G401 (cell line): ENCODE measurements at regions not wholly inside any gene's neighbourhood (a gene's known extent, or its start where the extent isn't known, plus 50 kb on each side); places are given as distances from the start of the nearest gene placed in this dataset.

Experiments
- DNase-seq: peaks from one replicate; pipeline ENCODE4 v3.0.0-alpha.2; 2015; ENCODE audit warnings: low spot score
- in situ Hi-C: cut with HindIII; loops from 2 replicates; pipeline ENCODE4 v1.10.0; 2016; ENCODE audit warnings: low sequenced_read_pairs, mixed read lengths

DNA sequence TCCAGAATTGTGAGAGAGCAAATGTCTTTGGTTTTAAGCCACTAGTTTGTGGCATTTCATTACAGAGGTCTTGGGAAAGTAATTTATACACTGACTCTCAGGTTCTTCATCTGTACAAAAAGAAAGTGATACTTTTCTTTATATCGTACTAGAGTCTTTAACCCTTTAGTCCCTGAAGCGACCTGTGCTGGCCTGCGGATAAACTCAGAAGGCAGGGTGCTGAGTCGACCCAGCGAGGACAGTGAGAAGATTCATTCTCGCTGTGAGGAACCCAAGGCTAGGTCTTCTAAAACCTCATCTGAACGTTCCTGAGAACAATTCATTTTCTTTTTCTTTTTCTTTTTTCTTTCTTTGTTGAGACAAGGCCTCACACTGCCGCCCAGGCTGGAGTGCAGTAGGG, 514.2 kb upstream of the MGMT start:
- no peak for DNase-seq
- in situ Hi-C loops, result no loop called here

DNA sequence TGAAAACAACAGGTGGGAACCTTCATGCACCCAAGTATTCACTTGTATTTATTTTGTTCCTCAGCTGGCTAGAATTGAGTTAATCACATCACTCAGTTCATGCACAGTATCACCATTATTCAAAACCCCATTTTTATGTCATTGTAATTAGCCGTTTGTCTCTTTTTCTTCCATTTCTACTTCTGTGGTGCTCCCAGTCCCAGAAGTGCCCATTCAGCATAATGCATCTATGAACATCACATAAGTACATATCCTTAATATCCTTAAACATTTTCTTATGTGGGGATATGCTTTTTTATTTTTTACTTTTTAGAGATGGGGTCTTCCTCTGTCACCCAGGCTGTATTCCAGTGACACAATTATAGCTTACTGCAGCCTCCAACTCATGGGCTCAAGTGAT, 510.9 kb upstream of the MGMT start:
- DNase-seq, result no peak
- in situ Hi-C loops, result no loop called here

DNA sequence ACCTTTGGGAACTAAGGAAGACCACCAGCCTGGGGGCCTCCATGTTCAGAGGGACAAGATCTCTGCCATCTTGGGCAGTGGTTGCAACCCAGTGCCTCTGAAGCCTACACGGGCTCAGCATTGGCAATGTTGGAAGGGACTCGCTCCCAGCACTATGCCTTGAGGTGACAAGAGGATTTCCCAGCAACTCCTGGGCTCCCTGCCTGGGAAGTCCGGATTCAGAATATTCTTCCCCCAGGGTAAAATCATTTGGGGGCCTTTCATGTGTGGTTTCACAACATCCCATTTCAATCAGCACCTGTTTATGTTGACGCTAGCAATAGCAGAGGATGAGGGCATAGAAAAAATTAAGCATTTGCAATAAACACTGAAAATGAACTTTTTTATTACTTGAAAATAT, 509.8 kb upstream of the MGMT start:
- in situ Hi-C loops, result no loop called here
- no peak for DNase-seq

DNA sequence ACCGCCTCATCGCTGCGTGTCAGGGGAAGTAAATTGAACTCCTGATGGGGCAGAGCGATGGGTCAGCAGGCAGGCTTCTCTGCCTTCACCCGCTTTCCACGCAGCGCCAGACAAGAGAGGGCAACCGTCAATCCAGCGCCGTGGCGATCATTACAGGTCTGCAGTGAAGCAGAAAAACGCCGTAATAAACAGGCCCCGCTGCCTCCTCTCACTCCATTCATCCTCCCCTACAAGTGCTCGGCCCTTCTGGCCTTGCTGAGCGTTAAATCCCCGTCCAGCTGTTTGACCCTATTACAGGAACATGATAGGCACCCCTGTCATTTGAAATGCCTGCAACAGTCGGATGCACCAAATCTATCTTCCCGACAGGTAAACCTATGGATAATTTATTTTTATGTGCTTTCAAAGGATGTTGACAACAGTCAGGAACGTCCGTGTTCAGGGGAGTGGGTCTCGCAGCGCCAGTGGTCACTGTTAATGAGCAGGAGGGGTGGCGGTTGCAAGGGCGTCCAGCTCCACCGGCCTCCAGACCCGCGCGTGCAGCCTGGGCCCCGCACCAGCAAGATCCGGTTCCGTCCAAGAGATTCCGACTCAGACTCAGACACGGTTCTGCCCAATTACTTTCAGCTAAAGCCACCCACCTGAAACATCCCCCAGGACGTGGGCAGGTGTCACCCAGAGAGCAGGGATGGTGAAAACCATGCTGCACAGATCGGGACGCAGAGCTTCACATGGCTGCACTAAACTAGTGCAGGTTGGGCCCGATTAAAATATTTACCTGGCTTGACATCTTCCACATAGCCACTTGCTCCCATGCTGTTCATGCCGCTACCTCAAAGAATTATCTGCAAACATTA, 508.0 kb upstream of the MGMT start:
- in situ Hi-C loops, result no loop called here
- DNase-seq, result no peak

DNA sequence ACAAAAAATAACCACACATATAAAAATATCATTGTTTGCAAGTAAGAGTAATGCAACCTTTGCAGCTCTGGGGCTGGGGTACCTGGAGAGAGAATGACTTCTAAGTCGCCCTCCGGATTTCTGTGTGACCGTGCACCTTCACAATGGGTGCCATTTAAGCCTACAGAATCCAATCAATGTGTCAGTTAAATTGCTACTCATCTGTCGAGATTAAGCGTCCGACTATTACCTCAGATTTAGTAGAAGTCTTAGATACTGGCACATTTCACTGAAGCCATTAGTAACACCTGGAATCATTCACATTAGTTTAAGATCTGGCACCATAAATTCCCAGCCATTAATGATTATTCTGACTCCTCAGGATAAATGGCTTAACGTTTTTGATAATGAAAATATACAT, 507.3 kb upstream of the MGMT start:
- in situ Hi-C loops, result no loop called here
- no peak for DNase-seq

DNA sequence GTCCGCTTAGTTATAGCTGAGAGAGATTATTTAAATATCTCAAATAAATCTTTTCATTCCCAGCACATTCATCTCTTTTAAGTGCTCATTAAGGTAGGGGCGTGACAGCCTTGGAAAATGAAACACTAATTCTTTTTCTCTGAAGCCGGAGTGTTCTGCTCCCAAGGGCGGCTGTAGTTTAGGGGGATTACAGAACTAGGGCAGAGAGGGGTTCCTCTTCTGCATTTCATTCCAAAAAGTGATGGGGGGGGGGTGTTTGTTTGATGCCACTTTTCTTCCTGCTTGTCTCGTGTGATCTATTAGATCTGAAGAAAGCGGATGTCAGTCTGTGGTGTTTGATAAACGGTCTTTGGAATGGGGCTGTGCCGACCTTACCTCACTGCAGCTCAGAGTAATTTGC, 506.5 kb upstream of the MGMT start:
- in situ Hi-C loops, result no loop called here
- no peak for DNase-seq

DNA sequence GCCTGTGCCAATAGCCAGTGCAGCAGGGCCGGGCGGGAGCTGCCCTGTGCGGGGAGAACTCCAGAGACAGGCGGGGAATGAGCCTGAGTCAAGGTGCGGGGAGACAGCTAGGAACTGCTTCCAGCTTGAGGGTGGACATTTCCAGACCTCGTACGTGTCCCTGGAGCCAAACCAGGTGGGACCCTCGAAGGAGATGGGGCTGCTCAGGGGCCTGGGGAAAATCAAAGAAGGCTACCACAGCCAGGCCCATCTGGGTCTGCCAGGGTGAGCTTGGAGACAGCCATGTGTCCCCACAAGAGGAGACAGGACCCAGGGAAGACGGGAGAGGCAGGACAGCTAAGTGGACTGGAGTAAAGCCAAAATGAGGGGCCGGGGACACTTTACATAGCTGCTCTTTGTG, 504.9 kb upstream of the MGMT start:
- DNase-seq, result no peak
- in situ Hi-C loops, result no loop called here

DNA sequence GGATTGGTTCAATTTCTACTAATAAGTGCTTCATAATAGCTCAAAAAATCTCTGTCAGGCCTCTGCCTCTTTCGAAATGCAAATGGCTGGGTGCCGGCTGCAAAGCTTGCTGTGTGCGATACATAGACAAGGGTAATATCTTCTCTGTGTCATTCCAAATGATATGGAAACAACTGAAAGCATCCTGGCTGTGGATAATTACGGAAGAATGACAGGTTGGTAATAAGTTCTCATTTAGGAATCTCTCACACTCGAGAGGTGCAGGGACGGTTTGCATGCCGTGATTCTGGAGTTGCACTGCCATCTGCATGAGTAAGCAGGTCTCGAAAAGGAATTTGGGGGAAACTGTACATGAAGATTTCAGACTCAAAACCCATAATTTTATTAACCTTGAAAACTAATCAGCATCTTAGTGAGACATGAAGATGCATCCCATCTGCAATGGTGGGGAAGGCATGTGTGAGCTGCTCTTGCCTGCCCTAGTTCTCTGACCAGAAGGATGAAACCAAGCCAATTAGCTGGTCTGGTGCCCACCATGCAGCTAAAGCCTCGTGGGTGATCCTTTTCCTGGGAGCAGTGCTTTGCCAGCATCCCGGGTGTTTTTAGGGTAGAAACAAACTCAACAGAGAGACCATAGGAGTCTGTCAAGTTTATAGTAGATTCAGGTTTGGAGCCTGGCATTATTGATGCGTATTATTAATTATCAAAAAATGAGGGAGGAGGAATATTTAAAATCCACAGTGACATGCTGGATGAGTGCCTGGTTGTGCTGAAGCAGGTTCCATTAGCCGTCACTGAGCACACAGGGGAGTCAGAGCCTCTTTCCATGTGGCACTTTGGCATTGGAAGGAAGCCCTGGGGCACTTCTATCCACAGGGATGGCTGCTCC, 503.6 kb upstream of the MGMT start:
- in situ Hi-C loops, result no loop called here
- peak; percentile 82 for DNase-seq

DNA sequence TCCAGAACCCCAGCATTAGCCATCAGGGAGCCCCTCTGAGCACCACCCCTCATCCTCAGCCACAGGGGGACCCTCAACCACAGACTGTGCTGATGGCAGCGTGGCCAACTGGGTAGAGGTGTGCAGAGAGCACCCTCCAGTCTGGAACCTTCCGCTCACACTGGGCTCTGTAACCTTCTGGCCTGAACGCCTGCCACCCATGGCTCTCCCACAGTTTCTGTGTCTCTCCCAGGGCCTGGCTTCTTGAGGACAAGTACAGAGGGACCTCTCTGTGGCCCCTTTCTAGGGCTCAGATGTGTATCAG, 503.0 kb upstream of the MGMT start:
- DNase-seq, result no peak
- in situ Hi-C loops, result no loop called here

DNA sequence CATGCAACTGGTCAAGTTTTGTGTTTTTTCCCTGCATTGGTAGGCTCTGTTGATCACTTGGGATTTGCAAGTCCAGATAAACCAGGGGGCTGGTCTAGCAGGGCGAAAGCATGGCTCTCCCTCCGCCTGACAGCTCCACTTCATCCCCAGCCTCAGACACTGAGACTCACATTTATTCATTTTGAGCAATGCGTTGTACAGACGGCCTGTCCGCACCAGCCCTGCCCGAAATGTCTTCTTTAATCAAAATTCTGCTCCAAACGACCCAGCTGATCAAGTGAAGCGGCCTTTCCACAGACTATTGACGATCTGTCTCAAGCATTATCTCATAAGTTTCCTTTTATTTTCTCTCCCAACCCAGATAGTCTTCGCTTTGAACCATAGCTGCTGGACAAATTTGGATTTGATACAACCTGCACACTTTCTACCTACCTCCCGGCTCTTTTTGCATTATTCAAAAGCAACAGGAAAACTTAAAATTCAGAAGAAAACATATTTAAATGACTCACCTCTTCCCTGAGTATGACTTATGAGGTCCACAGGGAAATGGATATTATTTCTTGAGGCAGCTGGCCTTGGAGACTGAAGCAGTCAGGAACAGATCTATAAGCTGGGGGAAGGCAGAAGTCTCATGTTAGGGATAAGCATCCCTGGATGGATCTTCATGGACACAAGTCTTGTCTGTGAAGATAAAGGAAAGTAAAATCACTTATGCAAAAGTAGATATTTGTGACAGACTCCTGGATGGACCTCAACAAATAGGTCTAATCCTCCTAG, 498.9 kb upstream of the MGMT start:
- DNase-seq, result no peak
- in situ Hi-C loops, result no loop called here

DNA sequence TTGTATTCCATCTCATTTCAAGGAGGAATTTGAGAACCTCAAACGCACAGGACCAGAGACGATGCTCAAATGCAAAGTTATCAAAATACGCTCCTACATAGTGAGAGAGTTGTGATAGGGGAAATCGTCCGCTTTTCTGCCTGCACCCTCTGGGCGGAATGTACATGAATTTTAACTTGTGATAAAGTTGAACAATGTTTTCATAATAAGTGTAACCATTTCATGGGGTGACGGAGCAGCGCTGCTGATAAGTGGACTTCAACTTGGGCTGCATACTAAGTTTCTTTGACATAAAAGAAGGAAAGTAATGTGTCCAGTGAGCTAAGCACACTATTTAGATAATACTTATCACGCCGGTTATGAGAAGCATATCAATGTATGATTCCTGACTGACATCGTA, 497.5 kb upstream of the MGMT start:
- no peak for DNase-seq
- in situ Hi-C loops, result no loop called here

DNA sequence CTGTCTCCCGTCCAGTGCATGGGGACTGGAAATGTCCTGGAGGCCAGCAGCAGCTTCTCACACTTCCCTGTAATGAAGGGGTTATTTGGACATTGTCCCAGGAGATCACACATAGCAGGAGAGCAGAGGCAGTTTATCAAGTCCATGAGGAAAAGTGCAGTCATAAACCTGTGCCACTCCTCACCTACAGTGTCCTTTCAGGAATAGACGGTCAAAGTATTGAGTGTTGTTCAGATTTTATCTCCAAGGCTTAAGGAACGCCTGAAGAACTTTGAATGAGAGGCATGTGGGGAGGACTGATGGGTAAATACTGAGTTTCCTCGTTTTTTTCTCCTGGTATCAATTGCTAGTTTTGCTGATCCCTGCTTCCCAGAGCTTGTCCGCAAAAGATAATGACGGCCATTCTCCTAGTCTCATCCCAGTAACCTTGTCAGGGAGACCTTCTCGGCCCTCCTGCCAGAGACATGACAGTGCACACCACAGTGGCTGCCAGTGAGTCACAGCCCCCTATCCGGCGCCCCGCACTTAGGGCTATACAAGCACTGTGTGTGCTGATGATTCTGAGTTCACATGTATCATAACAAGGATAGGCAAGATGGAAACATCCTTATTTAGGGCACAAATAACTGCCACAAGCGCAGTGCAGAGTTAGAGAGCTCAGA, 495.5 kb upstream of the MGMT start:
- in situ Hi-C loops, result no loop called here
- no peak for DNase-seq

DNA sequence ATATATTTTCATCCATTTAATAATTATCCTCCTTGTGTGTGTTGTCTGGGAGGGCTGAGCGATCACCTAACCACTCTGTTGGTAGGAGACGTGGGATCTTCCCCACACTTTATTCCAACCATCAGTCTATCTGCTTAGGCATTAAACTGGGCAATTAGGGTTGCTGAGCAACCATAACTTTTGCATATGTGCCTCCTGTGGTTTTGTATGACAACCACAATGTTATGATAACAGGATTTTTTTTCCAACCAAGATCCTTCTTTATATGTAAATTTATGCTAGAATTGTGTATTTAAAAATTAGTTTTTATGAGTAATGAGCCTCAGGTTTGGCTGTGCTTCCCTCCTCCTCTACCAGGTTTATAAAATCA, 495.0 kb upstream of the MGMT start:
- in situ Hi-C loops, result no loop called here
- no peak for DNase-seq

DNA sequence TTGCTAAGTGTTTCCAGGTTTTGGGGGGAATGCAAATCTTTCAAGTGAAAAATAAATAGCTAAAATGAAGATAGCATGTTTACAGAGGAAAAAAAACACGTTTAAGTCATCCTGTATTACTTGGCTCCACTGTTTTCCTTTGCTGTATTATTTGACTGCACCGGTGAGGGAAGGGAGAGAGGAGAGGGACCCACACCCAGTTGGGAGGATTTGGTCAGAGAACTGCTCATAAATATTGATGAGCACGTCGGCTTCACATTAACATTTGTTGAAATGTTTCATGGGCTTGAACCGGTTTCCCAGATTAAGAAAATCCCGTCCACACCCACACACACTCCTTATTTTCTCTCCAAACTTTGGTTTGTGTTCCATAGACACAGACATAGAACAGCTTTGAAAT, 493.8 kb upstream of the MGMT start:
- in situ Hi-C loops, result no loop called here
- no peak for DNase-seq

DNA sequence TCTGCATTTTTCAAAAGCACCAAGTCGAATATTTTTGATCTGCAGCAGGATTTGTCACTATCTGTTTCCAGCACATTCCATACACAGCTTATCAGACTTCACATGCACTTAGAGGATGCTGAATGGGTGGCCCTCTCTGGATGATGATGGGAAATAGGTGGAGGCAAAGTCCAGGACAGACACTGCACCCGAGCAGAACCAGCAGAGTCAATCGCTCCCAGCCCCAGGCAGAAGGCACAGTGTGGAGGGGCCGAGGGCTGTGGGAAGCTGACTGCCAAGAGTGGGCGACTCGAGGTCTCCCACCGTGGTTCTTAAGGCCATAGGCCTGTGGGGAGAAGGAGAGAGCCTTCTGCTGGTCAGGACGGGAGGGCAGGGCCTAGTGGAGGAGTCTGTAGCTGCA, 490.2 kb upstream of the MGMT start:
- DNase-seq, result no peak
- in situ Hi-C loops, result no loop called here

DNA sequence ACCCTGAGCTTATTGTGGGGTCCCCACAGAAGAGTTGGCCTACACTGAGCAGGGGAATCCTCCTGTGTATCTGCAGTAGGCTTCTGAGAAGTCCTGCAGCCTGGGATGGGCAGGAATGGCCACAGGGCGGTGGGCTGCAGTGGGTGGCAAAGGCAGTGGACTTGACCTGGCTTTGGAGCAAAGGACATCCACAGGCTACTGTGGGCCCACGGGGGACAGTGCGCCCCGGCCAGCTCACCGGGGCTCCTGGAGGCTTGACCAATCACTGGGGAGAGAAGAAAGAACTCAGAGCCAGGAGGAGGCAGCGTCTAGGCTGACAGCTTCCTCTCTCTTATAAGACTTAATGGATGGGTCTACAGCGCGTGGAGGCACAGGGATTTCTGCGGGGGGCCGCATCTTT, 488.8 kb upstream of the MGMT start:
- DNase-seq, result no peak
- in situ Hi-C loops, result no loop called here

DNA sequence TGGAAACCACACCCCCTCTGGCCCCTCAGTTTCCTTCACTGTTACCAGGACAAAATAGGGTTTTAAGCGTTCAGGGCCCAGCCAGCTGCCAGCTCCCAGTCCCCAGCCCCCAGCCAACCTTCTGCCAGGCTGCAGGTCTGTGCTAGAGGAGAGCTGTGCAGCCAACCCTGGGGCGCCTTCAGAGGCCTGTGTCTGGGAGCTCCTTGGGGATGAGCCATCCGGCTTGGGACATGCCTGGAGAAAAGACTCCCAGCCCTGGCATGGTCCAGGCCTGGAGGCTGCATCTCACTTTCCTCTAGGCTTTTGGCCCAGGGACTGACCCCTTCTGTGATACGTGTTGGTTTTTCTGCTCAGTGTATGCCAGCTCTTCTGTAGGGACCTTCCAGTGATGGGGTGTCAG, 487.6 kb upstream of the MGMT start:
- DNase-seq, result no peak
- in situ Hi-C loops, result no loop called here

DNA sequence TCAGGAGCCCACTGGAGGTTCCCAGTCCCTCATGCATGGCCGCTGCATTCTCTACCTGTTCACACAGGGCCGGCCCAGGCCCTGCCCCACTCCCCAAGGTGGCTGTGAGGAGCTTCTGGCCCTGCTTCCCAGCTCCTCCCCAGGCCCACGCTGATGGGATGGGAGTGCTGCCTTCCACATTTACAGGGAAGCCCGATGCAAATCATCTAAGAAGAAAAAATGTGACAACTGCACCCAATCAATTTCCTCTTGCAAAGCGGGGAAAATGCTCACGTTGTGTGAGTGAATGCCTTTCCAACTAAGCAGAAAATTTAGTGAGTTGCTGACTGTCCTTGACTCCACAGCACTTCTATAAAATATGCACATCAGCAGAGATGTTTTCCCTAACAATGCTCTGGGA, 485.8 kb upstream of the MGMT start:
- in situ Hi-C loops, result loop anchor here (5.0 kb wide), 1 partner anchor 49 kb away; no protein-coding TSS in a partner anchor
- no peak for DNase-seq

DNA sequence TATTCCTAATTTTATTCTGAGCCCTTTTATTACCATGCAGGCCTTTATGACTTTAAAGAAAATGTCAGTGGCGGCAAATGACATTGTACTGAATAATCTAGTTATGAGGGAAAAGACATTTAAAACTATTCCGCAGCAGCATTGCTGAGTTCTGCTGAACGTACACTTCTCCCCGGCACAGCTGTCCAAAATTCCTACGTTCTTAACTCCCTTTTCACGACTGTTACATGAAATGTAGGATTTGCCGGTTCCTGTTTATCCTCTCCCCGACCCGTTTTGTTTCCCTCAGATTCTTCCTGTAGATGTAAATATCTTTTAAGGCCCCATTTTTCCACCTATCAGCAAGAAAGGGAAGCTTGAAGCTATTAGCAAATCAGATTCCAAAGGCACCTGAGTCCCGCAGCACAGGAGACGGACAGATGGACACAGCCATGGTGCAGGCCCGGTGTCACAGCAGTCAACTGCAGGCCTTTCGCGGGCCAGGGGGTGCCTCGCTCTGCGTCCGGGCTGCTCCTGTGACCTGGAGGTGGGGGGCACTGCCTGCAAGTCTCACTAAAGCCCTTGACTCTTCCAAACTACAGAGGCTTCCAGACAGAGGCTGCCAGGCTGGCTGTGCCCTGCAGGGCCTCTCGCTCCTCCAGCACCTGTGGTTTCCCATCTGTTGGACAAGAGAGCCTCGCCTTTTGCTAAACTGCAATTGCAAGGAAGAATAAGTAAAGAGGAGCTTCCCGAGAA, 485.0 kb upstream of the MGMT start:
- in situ Hi-C loops, result loop anchor here (5.0 kb wide), 1 partner anchor 50 kb away; no protein-coding TSS in a partner anchor
- DNase-seq, result peak; percentile 70
